Stimulated activated CD4-positive, alpha-beta T cell treated with anti-CD3 and anti-CD28 coated beads, Interleukin-2, amount 100 ng/mL, for 24 hours (primary cell): ENCODE measurements at regions not wholly inside any gene's neighbourhood (a gene's known extent, or its start where the extent isn't known, plus 50 kb on each side); places are given as distances from the start of the nearest gene placed in this dataset.

ENCODE experiments used
- DNase-seq, 2 donors: peaks; one replicate each; pipeline ENCODE4 v3.0.0-alpha.2; 2020

GRCh38 chr2:111703759-111704158 lies 180.2 kb downstream of the ANAPC1 start:
- DNase-seq = no peak

GRCh38 chr2:111704246-111704645 lies 179.7 kb downstream of the ANAPC1 start:
- DNase-seq = no peak

GRCh38 chr2:111705239-111705638 lies 178.8 kb downstream of the ANAPC1 start:
- DNase-seq = no peak

GRCh38 chr2:111705711-111706336 lies 178.2 kb downstream of the ANAPC1 start:
- DNase-seq = peak; percentile 61 to 63

- no peak for DNase-seq
Measured at GRCh38 chr2:111706481-111707001, 177.5 kb downstream of the ANAPC1 start.

- no peak for DNase-seq
Measured at GRCh38 chr2:111707700-111708099, 176.3 kb downstream of the ANAPC1 start.

GRCh38 chr2:111708476-111709180 lies 175.4 kb downstream of the ANAPC1 start:
- no peak for DNase-seq

GRCh38 chr2:111709321-111709720 lies 174.7 kb downstream of the ANAPC1 start:
- no peak for DNase-seq

GRCh38 chr2:111710085-111710484 lies 173.9 kb downstream of the ANAPC1 start:
- no peak for DNase-seq

GRCh38 chr2:111710613-111711012 lies 173.4 kb downstream of the ANAPC1 start:
- DNase-seq = no peak

- DNase-seq = no peak
Measured at GRCh38 chr2:111711270-111711669, 172.7 kb downstream of the ANAPC1 start.

- DNase-seq = no peak
Measured at GRCh38 chr2:111712361-111712760, 171.6 kb downstream of the ANAPC1 start.

GRCh38 chr2:111712940-111713515 lies 171.0 kb downstream of the ANAPC1 start:
- DNase-seq = no peak

GRCh38 chr2:111715987-111716904 lies 167.7 kb downstream of the ANAPC1 start:
- DNase-seq = no peak

GRCh38 chr2:111716905-111717775 lies 166.9 kb downstream of the ANAPC1 start:
- DNase-seq = no peak
